ENCODE measurements at regions not wholly inside any gene's neighbourhood (a gene's known extent, or its start where the extent isn't known, plus 50 kb on each side); places are given as distances from the start of the nearest gene placed in this dataset.

DNA sequence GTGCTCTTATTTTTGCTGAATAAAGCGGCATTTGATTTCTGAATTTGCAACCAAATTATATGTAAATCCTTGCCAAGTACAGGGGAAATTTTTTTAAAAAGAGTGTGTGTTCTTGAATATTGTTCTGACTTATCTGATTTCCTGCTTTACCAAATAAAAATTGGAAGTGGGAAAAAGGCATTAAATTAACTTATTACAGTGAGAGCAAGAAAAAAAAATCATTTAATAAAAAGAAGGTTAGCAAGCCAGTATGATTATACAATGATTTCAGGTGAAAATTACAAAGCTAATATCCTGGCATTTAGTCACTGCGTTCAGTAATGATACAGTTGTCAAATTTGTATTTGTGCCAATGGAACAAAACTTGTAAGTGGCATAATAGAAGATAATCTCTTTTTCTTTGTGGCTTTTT lies 82.1 kb upstream of the PPARA start:
- peak overlapping the region; percentile 23 for H3K4me3 ChIP-seq (ENCODE audit: low read depth, low read length)
- peak; percentile 63 for DNase-seq (ENCODE audit: low read depth)
- TF ChIP-seq, protein P1, sequence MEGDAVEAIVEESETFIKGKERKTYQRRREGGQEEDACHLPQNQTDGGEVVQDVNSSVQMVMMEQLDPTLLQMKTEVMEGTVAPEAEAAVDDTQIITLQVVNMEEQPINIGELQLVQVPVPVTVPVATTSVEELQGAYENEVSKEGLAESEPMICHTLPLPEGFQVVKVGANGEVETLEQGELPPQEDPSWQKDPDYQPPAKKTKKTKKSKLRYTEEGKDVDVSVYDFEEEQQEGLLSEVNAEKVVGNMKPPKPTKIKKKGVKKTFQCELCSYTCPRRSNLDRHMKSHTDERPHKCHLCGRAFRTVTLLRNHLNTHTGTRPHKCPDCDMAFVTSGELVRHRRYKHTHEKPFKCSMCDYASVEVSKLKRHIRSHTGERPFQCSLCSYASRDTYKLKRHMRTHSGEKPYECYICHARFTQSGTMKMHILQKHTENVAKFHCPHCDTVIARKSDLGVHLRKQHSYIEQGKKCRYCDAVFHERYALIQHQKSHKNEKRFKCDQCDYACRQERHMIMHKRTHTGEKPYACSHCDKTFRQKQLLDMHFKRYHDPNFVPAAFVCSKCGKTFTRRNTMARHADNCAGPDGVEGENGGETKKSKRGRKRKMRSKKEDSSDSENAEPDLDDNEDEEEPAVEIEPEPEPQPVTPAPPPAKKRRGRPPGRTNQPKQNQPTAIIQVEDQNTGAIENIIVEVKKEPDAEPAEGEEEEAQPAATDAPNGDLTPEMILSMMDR (IDR thresholded peaks at IDR 0.05; ENCODE audit: insufficient read depth, low read length), result no peak

- H3K4me3 ChIP-seq (ENCODE audit: low read depth, low read length), result peak overlapping the region; percentile 76
- DNase-seq (ENCODE audit: low read depth), result peak; percentile 71
- TF ChIP-seq, protein P1 (IDR thresholded peaks at IDR 0.05; ENCODE audit: insufficient read depth, low read length), result no peak
These were observed 81.5 kb upstream of the PPARA start for GRCh38 chr22:46068593-46069491.

DNA sequence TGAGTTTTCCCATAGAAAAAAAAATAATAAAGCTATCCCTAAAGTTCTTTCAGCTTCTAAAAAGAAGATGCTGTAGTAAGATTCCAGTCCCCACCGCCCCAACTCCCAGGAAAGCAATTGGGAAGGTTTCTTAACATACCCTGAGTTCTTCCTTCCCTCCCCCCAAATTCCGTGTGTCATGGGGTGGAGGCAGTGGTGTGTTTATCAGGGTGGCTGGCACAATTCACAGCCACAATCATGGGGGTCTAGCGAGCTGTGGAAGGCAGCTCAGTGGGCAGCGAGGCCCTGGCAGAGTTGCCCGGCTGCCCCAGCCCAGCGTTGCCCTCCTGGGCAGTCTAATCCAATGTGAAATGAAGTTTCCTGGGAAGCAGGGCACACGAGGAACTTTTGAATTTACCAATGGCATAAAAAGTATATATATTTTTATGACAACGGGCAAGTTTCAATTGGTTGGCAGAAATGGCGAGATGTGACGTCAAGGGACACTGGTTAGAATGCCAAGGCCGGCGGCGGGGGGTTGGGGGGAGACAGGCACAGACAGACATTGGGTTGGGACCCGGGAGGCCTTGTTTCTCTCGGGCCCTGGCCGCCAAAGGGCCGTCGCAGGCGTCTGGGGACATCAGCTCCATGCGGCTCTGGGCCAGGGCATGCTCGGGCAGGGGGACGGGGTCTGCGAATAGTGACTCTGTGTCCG lies 80.7 kb upstream of the PPARA start:
- H3K4me3 ChIP-seq (ENCODE audit: low read depth, low read length), result peak overlapping the region; percentile 76
- TF ChIP-seq, protein P1 (IDR thresholded peaks at IDR 0.05; ENCODE audit: insufficient read depth, low read length), result no peak
- peak; percentile 98 for DNase-seq (ENCODE audit: low read depth)

- H3K4me3 ChIP-seq (ENCODE audit: low read depth, low read length), result peak overlapping the region; percentile 76
- TF ChIP-seq, protein P1 (IDR thresholded peaks at IDR 0.05; ENCODE audit: insufficient read depth, low read length), result no peak
- peak; percentile 72 for DNase-seq (ENCODE audit: low read depth)
These were observed 80.0 kb upstream of the PPARA start for GRCh38 chr22:46070215-46070802.

- H3K4me3 ChIP-seq (ENCODE audit: low read depth, low read length), result peak overlapping the region; percentile 98
- DNase-seq (ENCODE audit: low read depth), result peak; percentile 54
- TF ChIP-seq, protein P1 (IDR thresholded peaks at IDR 0.05; ENCODE audit: insufficient read depth, low read length), result no peak
These were observed 79.4 kb upstream of the PPARA start for GRCh38 chr22:46070803-46071450.

GRCh38 chr22:46071451-46072109 lies 78.7 kb upstream of the PPARA start:
- H3K4me3 ChIP-seq (ENCODE audit: low read depth, low read length), result peak overlapping the region; percentile 98
- DNase-seq (ENCODE audit: low read depth), result peak; percentile 97
- TF ChIP-seq, protein P1 (IDR thresholded peaks at IDR 0.05; ENCODE audit: insufficient read depth, low read length), result no peak
